ENCODE measurements at regions not wholly inside any gene's neighbourhood (a gene's known extent, or its start where the extent isn't known, plus 50 kb on each side); places are given as distances from the start of the nearest gene placed in this dataset.

DNA sequence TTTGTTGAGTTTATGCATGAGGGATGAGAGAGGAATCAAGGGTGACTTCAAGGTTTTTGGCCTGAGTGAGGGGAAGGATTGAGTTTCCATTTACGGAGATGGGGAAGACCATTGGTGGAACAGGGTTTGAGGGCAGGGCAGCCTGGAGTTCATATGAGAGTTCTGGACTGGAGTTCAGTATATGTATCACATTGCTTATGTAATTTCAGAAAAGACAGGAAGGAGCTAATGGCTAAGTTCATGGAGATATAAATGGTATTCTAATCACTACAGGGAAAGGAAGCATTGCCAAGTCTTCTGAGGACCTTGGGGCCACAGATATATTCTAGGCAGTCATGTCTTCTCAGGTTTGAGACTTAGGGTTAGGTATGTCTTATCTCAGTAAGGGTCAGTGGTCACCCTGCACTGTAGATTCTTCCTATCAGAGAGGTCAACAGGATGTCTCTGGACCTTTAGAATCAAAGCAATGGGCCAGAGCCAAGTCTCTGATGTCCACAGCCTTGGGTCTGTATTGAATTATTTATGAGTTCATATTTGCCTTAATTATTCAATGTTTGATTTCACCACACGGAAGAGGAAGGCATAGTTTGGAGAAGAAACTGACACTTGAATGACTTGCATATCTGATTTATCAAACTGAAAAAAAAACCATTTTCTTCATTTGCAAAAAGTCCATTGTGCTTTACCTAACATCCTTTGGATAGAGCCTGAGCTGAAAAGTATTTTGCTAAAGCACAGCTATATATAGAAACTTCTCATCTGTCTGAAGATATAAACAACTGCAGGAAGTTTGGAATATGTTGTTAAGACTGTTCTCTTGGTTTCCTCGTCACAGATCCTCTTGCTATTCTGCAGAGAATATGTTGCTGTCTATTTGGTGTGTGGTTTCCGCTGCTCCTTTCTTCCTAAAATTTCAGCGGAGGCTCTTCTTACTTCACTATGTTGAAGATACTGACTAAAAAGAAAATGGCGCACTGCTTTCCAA, 139.5 kb downstream of the PDGFRA start:
- no peak for TF ChIP-seq CTCF (IDR thresholded peaks at IDR 0.05; ENCODE audit: low read length)
- no peak for TF ChIP-seq EZH2phosphoT487 (IDR thresholded peaks at IDR 0.05; ENCODE audit: low read length)
